Transverse colon (tissue), 4 donors: ENCODE measurements at regions not wholly inside any gene's neighbourhood (a gene's known extent, or its start where the extent isn't known, plus 50 kb on each side); places are given as distances from the start of the nearest gene placed in this dataset.
"Not testable (repeated sequence)": the region's sequence is repeated elsewhere in the genome, so short reads cannot be mapped to it uniquely, and the experiment has no call there.

ENCODE experiments used
- EP300 ChIP-seq: sonication (generic); formaldehyde crosslinking; IDR thresholded peaks from one replicate; pipeline ENCODE4 v1.6.1; 2017; ENCODE audit warnings: antibody characterized with exemption, low read depth
- POLR2AphosphoS5 ChIP-seq, 3 donors: sonication (generic); formaldehyde crosslinking; IDR thresholded peaks; one replicate each; pipeline ENCODE4 v1.6.1; 2016; ENCODE audit warnings: antibody characterized with exemption in 3 of 3
- TF ChIP-seq, protein P1 (sequence below), 5 experiments: fragments of 200-600 bp in 3 of 5; fragments of 450-650 bp in 2 of 5; sonication (generic) in 3 of 5; IDR thresholded peaks; 1 replicate in 2 of 5; 2 replicates in 3 of 5; pipeline ENCODE4 v1.5.1; 2016 to 2017; ENCODE audit warnings: antibody characterized with exemption in 5 of 5, inconsistent platforms in 3 of 5, mild to moderate bottlenecking in 2 of 5, moderate library complexity in 1 of 5

DNA sequence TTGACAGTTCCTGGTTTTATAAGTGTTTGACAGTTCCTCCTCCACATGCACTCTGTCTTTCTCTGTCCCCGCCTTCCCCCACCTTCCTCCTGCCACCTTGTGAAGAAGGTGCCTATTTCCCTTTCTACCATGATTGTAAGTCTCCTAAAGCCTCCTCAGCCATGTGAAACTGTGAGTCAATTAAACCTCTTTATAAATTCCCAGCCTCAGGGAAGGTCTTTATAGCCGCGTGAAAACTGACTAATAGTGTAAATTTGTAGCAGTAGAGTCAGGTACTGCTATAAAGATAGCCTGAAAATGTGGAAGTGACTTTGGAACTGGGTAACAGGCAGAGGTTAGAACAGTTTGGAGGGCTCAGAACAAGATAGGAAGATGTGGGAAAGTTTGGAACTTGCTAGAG, 88.7 kb upstream of the ADORA2B start:
- TF ChIP-seq, protein P1, sequence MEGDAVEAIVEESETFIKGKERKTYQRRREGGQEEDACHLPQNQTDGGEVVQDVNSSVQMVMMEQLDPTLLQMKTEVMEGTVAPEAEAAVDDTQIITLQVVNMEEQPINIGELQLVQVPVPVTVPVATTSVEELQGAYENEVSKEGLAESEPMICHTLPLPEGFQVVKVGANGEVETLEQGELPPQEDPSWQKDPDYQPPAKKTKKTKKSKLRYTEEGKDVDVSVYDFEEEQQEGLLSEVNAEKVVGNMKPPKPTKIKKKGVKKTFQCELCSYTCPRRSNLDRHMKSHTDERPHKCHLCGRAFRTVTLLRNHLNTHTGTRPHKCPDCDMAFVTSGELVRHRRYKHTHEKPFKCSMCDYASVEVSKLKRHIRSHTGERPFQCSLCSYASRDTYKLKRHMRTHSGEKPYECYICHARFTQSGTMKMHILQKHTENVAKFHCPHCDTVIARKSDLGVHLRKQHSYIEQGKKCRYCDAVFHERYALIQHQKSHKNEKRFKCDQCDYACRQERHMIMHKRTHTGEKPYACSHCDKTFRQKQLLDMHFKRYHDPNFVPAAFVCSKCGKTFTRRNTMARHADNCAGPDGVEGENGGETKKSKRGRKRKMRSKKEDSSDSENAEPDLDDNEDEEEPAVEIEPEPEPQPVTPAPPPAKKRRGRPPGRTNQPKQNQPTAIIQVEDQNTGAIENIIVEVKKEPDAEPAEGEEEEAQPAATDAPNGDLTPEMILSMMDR (IDR thresholded peaks at IDR 0.05) = not testable (repeated sequence)
- not testable (repeated sequence) for TF ChIP-seq EP300; POLR2AphosphoS5 (IDR thresholded peaks at IDR 0.05)
